ENCODE measurements at regions not wholly inside any gene's neighbourhood (a gene's known extent, or its start where the extent isn't known, plus 50 kb on each side); places are given as distances from the start of the nearest gene placed in this dataset.

GRCh38 chr13:112247471-112248405, 128.4 kb upstream of the SPACA7 start:
- DNase-seq: no peak

- no peak for DNase-seq
Measured at GRCh38 chr13:112248406-112248760, 127.8 kb upstream of the SPACA7 start.

GRCh38 chr13:112248862-112249592, 127.1 kb upstream of the SPACA7 start:
- DNase-seq: no peak

GRCh38 chr13:112249644-112250610, 126.2 kb upstream of the SPACA7 start:
- DNase-seq: no peak

GRCh38 chr13:112250788-112251445, 125.2 kb upstream of the SPACA7 start:
- no peak for DNase-seq

DNA sequence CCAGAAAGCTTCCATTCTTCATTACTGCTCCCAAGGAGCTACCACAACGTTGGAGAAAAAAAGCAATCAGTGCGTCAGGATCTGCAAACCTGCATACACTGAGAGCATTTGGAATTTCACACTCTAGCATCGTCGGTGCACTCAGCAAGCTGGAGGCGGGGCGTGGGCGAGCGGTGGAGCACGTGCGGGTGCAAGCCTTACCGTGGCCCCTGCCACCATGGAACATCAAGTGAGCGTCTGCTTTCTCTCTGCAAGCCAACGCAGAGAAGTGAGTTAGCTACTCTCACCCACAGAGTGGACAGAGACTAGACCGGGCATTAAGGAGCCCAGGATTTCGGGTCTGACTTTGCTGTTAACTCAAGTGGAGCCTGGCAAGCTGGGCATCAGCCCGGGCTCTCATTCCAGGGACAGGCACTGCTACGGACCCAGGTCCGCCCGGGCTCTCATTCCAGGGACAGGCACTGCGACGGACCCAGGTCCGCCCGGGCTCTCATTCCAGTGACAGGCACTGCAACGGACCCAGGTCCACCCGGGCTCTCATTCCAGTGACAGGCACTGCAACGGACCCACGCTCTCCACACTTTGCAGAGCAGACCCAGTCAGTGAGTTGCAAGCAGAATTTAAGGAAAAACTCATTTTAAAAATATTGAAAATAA, 124.1 kb upstream of the SPACA7 start:
- DNase-seq: no peak

DNA sequence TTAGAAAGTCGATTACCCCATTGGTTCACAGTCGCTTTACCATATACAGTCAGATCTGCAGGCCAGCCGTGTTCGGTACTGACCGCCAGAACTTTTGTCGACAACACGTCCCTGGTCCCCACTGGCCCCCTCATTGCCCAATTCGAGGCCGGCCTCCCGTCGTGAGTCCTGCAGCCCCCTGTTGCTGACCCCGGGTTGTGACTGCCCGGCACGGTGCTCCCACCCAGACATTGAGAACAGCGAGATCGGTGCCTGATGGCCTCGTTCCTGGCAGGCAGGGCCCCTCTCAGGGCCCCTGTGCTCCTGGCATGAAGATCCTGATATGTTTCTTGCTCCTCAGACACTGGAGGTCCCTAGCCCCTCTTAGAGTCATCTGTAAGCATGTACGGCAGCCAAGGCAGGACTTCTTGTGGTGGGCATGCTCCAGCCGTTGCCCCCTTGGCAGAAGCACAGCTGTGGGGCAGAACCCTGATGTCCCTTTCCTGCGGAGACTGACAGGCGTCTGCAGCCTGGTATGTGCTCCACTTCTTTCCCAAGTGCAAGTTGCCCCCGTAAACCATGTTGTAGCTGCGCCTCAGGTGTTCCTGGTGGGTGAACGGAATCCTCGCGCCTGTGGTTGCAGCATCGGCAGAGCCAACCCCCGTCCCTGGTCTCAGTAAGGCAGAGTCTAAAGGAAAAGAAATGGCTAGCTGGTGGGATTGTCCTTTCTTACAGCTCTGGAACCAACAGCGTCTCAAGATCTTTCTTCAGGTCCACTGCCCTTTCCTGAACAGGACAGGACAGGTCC, 123.2 kb upstream of the SPACA7 start:
- no peak for DNase-seq

- no peak for DNase-seq
Measured at GRCh38 chr13:112253631-112254030, 122.5 kb upstream of the SPACA7 start.

DNA sequence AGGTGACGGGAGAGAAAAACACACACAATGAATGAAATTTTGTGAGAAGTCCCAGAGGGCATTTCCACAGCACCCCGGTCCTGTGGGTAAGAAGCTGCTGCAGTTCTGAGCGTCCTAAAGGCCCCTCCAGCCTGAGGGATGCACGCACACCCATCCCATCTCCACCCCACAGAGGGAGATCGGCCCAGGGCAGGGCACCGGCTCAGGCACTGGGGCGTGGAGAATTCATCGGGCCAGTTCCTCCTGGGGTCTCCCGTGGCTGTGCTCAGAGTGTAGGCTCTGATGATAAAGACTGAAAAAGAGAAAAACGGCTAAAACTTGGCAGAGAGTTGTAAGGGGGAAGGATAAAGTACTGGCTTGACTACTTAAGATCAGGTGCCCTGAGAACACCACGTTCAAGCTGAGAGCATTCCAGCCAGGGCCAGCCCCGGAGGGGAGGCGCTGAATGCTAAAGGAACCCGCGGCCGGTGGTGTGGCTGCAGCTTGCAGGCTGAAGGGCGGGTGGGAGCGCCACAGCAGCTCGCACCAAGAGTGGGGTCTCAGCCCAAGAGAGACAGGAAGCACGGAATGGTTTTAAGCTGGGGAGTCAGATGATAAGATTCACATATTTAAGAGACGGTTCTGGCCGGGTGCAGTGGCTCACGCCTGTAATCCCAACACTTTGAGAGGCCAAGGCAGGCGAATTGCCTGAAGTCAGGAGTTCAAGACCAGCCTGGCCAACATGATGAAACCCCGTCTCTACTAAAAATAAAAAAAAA, 121.9 kb upstream of the SPACA7 start:
- no peak for DNase-seq

DNA sequence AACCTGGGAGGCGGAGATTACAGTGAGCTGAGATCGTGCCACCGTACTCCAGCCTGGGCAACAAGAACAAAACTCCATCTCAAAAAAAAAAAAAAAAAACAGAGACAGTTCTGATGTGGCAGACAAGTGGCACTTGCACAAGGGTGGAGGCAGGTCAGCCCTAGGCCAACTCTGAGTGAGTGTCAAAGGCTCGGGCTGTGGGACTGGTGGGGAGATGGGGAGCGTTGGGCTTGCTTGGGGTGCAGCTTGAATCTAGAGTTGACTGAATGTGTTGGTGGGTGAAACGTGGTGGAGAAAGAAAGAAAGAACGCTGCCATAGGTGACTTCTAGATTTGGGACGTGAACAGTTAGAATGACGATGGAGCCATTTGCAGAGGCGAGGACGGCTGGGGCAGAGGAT, 121.3 kb upstream of the SPACA7 start:
- DNase-seq: no peak

DNA sequence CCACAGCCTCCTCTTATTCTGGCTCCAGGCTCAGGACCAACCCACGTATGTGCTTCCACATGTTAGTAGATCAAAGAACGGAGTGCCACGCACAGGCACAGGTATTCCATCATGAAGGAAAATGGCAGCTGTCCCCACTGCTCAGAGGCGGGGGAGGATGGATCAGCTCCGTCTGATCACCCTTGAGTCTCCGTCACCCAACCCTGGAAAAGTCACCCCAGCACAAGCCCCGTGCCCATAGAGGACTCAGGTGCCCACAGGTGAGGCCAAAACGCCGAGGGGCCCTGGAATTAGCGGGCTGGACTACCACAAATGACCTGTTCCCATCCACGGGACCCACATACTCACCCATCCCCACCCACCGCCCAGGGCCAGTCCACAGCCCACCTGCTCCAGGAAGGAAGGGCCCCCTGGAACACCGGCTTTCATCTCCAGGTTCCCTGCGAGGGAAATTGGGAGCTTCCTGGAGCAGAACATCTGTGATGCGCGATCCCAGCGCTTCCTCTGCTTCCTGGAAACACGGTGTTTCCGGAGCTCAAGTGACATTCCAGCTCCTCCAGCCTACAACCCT, 120.5 kb upstream of the SPACA7 start:
- no peak for DNase-seq

DNA sequence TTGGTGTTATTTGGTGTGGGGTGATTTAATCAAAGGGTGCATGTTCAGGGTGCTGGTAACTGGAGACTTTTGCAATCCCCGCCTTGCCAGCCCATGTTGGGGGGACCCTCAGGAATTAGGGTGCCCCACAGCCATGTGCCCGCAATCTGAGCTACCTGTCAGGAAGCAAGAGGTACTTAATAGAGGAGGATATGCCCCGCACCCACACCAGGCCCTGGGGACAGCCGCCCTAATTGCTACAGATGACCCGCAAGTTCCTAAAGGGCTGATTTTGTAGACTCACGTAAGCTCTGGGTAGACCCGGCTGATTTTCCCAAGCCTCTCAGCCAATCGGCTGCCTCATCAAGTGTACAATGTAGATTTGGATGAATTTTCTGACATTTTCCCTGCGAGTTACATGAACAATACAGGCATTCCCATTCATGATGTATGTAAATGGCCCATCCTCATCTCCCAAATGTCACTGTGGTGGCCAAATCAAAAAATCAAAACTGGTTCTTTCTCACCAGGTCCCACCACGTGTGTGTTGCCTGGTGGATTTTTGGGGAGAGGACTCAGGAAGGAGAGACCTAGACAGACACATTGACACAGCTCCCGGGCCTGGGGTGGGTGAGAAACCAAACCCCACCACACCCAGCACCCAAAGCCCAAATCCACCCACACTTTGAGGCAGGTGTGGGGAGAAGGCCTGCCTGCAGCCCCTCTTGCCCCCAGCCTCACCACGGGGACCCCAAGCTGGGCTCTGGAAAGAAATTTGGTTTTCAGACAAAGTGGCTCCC, 119.2 kb upstream of the SPACA7 start:
- DNase-seq: no peak

GRCh38 chr13:112259511-112259910, 116.6 kb upstream of the SPACA7 start:
- DNase-seq: no peak

DNA sequence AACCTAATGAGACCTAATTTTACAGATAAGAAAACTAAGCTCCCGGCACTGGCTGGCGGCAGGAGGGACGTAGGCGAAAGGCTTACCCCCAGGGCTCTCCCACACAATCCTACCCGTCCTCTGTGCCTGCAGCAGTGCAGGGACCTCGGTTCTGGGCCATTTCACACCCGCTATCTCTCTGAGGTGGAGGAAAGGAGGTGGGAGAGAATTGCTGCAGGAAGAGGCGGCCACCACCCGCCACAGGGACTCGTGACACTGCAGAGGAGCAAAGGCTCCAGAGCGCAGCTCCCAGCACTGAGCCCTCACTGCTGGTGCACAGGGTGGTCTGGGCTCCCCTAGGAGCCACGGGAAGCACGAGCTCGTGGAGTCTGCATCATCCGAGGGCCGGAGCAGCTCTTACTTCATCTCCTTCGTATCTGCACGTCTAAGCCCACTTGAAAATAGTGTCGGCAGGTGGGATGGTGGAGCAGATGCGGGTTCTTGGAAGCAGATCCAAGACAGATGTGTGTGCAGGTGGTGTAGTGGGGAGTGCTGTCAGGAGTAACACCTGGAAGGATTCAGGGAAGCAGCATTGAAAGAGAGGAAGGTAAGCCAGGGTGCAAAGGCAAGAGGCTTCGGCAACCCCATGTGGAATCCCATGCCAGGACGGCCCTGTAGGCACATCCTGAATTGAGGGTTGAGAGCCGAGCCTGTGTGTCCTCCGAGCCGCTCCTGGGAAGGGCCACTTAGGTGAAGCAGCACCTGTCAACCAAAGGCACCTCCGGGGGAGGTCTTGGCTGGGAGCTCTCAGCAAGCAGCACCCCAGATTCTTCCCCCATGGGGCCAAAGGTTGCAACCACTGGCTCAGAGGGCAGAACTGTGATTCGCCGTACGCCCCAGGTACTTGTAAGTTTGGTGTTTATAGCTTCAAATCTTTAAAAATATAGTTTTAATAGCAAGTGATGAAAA, 115.8 kb upstream of the SPACA7 start:
- no peak for DNase-seq

DNA sequence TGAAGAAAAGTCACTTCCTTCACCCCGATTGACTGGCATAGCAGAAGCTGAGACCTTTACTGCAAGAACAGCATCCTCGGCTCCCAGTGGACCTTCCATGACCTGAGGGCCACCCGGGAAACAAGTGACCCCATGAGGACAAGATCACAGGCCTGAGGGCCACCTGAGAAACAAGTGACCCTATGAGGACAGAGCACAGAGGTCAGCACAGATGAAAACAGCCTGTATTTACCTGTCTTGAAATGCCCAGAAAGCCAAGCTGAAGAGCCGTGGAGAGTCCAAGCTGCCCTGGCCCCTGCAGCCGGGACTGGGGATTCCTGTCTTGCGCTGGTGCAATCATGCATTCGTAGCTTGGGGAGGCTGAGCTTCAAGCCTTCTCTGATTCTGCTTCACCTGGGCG, 114.2 kb upstream of the SPACA7 start:
- DNase-seq: no peak

GRCh38 chr13:112263152-112263551, 113.0 kb upstream of the SPACA7 start:
- DNase-seq: no peak

DNA sequence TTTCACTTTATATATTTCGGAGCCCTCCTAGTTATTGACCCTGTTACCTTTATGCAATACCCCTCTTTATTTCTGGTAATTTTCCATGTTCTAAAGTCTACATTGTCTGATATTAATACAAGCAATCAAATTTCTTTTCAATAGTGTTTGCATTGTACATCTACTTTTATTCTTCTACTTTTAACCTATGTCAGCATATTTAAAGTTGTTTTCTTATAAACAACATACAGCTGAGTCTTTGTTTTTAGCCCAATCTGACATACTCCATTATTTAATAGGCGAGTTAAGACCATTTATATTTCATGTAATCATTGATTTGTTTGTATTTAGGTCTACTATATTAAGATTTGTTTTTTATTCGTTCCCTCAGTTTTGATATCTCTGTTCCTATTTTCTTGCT, 108.5 kb upstream of the SPACA7 start:
- DNase-seq: no peak

- no peak for DNase-seq
Measured at GRCh38 chr13:112270951-112271350, 105.2 kb upstream of the SPACA7 start.
